ENCODE measurements at regions not wholly inside any gene's neighbourhood (a gene's known extent, or its start where the extent isn't known, plus 50 kb on each side); places are given as distances from the start of the nearest gene placed in this dataset.

DNA sequence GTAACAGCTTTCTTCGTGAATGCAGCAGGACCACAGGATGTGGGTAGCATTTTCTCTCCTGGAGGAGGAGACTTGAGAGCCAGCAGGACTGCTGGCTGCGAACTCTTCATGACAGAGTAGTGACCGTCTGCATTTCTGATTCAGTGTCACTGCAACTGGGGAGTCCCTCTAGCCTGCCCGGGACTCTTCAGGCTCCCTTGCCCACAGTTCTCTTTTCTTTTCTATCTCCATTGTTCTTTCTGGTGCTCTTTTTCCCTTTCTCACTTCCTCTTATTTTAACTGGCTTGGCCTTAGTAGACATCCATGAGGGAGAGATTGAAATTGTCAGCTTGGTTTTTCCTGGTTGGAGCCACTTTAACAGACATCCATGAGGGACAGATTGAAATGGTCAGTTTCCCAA lies 49.9 kb upstream of the P2RY1 start:
- ChIA-PET SMC1A (ENCODE audit: uncharacterized antibody, unreplicated experiment) (no interaction called here), CTCF (no interaction called here), POLR2A (no interaction called here), RAD21 (ENCODE audit: unreplicated experiment) (no interaction called here)
- intact Hi-C loops (cut with micrococcal nuclease; ENCODE audit: unreplicated experiment) (no loop called here), in situ Hi-C loops (cut with MboI) (no loop called here)
- Histone ChIP-seq H3K27me3 (replicated peaks in 1 of 2; ENCODE audit: control insufficient read depth in 2 of 2, insufficient read depth in 2 of 2, low read length in 1 of 2) (no peaks in the 10 kb centered on the region), H3K79me2 (ENCODE audit: control insufficient read depth, insufficient read depth, low read length) (no peaks in the 10 kb centered on the region), H3K36me3 (ENCODE audit: control insufficient read depth in 2 of 2, insufficient read depth in 2 of 2, low read length in 1 of 2) (no peaks in the 10 kb centered on the region), H3K9ac (ENCODE audit: control insufficient read depth, insufficient read depth, low read length) (no peak overlapping the region), H2AFZ (ENCODE audit: control insufficient read depth, low read depth, low read length) (no peak overlapping the region), H3K4me1 (ENCODE audit: control insufficient read depth, insufficient read depth, low read length) (peaks cover 7% of the 10 kb centered on the region), H3K4me2 (ENCODE audit: control insufficient read depth, insufficient read depth) (no peak overlapping the region), H4K20me1 (ENCODE audit: control insufficient read depth, insufficient read depth) (no peaks in the 10 kb centered on the region), H3K27ac (ENCODE audit: control insufficient read depth, insufficient read depth) (no peak overlapping the region), H3K9me3 (replicated peaks; ENCODE audit: control insufficient read depth, insufficient read depth, low read length) (no peaks in the 10 kb centered on the region; the same call in 1 of the 3 replicates), H3K4me3 (no peak overlapping the region)
- DNase-seq (ENCODE audit: low read depth, low spot score) (no peak), ATAC-seq (peak; percentile 81), FAIRE-seq (no peak)
- 32% methylated on average over 4 of the region's 4 CpGs for WGBS (ENCODE audit: insufficient coverage, insufficient replicate concordance, low lambda C conversion rate, missing lambda C conversion rate)
- no TSS peak for BruUV-seq (replicated peaks)
- TF ChIP-seq ZNF217 (IDR thresholded peaks at IDR 0.05) = no peak
- TF ChIP-seq NR2C1 (IDR thresholded peaks at IDR 0.05) = no peak
- TF ChIP-seq RAD51 (IDR thresholded peaks at IDR 0.05) = no peak
- TF ChIP-seq IKZF2 (IDR thresholded peaks at IDR 0.05) = peak; percentile 35 to 56; a peak in 2 of 4 replicates
- TF ChIP-seq NFIC (IDR thresholded peaks at IDR 0.05; ENCODE audit: low read depth, low read length) = peak; percentile 39; the same call in 1 of the 2 replicates
- TF ChIP-seq JUNB (IDR thresholded peaks at IDR 0.05) = no peak
- TF ChIP-seq HDAC6 (IDR thresholded peaks at IDR 0.05; ENCODE audit: unreplicated experiment) = no peak
- TF ChIP-seq MYB (IDR thresholded peaks at IDR 0.05; ENCODE audit: borderline replicate concordance, low read depth, low read length) = no peak
- no peak for TF ChIP-seq TBL1XR1 (IDR thresholded peaks at IDR 0.05; ENCODE audit: low read depth, low read length)
- TF ChIP-seq, protein P1, sequence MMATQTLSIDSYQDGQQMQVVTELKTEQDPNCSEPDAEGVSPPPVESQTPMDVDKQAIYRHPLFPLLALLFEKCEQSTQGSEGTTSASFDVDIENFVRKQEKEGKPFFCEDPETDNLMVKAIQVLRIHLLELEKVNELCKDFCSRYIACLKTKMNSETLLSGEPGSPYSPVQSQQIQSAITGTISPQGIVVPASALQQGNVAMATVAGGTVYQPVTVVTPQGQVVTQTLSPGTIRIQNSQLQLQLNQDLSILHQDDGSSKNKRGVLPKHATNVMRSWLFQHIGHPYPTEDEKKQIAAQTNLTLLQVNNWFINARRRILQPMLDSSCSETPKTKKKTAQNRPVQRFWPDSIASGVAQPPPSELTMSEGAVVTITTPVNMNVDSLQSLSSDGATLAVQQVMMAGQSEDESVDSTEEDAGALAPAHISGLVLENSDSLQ (IDR thresholded peaks at IDR 0.05) = no peak
- TF ChIP-seq SPI1 (IDR thresholded peaks at IDR 0.05; ENCODE audit: borderline replicate concordance, insufficient read depth, low read depth, low read length) = peak; percentile 86
- peak; percentile 42 for TF ChIP-seq RUNX3 (IDR thresholded peaks at IDR 0.05; ENCODE audit: low read length)
- TF ChIP-seq, protein P2, sequence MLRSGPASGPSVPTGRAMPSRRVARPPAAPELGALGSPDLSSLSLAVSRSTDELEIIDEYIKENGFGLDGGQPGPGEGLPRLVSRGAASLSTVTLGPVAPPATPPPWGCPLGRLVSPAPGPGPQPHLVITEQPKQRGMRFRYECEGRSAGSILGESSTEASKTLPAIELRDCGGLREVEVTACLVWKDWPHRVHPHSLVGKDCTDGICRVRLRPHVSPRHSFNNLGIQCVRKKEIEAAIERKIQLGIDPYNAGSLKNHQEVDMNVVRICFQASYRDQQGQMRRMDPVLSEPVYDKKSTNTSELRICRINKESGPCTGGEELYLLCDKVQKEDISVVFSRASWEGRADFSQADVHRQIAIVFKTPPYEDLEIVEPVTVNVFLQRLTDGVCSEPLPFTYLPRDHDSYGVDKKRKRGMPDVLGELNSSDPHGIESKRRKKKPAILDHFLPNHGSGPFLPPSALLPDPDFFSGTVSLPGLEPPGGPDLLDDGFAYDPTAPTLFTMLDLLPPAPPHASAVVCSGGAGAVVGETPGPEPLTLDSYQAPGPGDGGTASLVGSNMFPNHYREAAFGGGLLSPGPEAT (IDR thresholded peaks at IDR 0.05; ENCODE audit: low read depth) = no peak
- peak; percentile 64 for TF ChIP-seq EED (IDR thresholded peaks at IDR 0.05; ENCODE audit: low read depth)
